ENCODE measurements at regions not wholly inside any gene's neighbourhood (a gene's known extent, or its start where the extent isn't known, plus 50 kb on each side); places are given as distances from the start of the nearest gene placed in this dataset.
A peak's percentile ranks its signal among the peaks of the same experiment; 100 is the strongest.

DNA sequence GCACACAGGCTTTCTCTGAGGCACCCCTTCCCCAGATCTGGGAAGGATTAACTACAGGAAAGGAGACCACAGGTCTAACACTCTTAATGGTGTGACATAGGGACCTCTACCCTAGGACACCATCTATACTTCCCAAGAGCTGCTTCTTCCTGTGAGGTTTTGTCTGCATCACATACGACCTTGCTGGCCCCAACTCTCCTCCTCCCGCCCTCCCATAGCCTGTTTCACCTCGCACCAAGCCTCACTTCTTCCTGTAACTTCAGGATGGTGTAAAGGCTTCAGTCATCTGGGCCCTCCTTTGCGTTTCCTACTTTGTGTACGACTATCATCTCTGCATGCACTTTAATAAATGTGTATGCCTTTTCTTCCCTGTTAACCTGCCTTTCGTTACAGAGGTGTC lies 274.3 kb downstream of the KLF6 start:
- DNase-seq, result no peak

DNA sequence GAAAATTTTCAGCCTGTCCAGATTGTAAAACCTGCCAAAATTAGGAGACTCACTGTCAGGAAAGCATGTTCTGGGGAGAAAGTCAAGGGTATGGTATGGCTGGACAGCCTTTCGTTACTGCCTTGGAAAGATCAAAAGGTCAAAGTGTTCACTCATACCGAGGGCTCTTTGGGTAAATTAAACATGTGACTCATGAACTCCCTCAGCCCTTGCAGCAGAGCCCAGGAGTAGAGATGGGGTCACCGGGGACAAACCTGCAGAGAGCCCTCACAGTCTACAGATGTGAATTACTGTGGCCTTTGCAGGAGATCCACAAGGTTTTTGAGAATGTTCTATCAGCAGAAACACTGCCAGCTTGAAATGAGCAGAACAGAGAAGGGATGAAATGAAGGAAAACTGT lies 275.7 kb downstream of the KLF6 start:
- DNase-seq, result no peak

DNA sequence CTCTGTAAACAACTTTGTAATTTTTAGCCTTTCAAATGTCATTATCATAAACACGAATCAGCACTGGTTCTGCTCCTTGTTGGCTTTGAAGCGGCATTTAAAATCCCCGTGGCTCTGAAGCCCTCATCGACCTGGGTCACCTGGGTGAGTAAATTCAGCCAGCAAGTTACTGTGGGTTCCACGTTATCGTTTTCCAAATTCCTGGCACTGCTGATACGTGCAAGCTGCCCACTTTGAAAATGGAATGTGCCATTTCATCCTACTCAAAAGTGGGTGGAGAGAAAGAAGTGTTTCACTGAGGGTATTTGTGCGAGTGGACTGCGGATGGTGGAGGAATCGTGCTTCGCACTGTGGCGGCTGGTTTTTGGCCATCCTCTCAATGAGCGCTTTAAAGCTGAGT lies 281.7 kb downstream of the KLF6 start:
- DNase-seq, result no peak

DNA sequence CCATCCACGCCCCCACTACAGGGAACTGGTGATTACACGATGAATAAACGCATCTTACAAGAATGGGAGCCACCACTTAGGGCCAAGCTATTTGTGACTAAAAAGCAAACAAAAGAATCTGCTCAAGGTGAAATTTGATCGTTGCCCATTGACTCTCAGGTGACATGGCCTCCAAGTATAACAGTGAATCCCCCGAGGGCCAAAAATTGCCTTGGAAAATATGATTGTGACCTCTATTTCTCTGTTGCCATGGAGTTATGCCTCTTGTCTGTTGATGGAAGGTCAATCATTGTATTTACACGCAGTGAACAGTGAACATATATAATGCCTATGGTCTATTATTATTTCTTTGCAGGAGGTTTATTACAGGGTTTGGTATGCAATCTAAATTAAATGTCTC lies 282.3 kb downstream of the KLF6 start:
- DNase-seq, result no peak

DNA sequence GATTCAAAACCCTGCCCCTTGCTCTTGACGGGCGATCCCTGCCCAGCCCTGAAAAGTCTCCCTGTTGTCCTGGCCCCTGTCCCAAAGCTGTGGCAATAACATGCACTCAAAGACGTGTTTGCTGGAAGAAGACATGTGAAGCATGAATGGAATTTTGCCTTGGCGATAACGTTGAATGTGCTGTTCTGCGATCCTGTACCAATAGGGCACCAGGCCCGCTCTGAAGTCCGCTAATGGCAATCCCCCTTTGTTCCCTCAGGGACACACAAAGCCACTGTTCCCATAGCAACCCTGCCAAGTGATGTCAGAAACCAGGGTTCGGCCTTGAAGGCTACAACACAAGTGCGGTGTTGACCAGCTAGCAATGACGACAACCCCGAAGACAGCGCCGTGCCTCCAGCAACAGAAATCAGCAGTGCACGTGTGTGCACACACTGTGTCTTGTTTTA lies 284.6 kb downstream of the KLF6 start:
- DNase-seq, result no peak

DNA sequence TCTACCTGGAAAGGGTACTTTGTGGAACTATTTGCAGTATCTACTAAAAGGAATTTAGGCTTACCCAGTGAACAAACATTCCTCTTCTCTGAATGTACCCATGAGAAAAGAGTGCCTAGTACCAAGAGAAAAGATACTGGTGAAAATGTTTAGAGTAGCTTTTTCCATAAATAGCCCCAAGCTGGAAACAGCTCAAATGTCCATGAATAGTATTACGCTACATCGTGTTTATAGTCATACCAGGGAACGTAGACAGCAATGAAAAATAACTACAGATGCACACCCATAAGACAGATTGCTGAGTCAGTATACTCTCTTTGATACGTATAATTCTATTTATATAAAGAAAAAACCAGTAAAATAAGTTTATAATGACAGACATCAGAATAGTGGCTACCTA lies 285.9 kb downstream of the KLF6 start:
- no peak for DNase-seq

DNA sequence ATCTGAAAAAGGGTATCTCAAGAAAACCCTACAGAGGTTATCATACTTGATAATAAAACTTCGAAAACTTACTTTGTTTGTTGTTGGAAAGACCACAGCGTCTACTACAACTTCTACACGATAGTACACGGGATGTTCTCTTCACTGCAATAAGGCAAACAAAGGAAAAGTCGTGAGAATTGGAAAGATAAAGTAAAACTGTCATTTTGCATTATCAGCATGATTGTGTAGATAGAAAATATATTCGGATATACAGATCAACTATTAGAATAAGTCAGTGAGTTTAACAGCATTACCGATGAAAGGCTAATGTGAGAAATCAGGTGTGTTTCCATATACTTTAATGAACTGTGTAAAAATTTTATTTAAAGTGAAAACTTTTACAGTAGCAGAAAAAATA lies 287.4 kb downstream of the KLF6 start:
- no peak for DNase-seq

DNA sequence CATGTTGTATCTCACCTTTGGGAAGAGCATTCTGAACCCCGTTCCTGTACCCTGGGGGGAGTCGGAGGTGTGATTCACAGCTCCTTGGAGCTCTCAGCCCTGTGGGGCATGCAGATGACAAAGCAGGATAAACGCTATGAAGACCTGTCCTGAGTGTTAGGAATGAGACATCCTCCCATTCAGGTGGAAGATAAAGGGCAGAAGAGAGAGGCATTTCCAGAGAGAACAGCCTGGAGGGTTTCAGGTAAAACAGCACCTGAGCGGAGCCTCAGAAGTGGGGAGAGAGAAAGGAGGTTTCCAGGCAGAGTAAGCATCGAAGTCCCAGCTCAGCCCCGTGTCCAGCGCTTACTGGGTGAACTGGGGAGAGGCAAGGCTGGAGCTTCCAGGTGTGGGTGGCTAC lies 288.9 kb downstream of the KLF6 start:
- DNase-seq, result no peak

DNA sequence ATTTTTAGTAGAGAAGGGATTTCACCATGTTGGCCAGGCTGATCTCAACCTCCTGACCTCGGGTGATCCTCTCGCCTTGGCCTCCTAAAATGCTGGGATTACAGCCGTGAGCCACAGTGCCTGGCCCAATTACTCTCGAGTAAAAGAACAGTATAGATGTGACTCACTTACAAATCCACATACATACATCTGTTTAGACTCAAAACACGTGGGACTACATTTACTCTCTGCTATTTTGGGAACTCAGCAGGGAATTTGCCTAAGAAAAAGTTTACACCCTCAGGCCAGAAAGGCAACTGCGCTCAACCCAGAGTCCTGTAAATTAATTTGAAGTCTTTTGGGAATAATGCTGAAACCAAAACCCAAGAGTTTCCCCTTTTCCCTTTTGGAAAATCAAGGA lies 289.7 kb downstream of the KLF6 start:
- no peak for DNase-seq

DNA sequence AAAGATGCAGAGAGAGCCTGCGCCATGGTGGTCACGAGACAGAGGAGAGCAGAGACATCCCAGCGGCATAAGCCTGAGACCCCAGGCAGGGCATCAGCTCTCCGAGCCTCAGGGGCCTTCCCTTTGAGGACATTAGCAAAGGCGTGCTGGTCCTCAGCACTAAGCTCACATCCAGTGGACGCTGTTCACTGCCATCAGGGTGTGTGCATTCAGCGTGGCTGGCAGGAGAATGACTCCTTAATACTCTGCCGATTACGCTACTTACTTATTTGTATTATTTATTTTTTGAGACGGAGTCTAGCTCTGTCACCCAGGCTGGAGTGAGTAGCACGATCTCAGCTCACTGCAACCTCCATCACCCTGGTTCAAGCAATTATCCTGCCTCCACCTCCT lies 290.2 kb downstream of the KLF6 start:
- no peak for DNase-seq

DNA sequence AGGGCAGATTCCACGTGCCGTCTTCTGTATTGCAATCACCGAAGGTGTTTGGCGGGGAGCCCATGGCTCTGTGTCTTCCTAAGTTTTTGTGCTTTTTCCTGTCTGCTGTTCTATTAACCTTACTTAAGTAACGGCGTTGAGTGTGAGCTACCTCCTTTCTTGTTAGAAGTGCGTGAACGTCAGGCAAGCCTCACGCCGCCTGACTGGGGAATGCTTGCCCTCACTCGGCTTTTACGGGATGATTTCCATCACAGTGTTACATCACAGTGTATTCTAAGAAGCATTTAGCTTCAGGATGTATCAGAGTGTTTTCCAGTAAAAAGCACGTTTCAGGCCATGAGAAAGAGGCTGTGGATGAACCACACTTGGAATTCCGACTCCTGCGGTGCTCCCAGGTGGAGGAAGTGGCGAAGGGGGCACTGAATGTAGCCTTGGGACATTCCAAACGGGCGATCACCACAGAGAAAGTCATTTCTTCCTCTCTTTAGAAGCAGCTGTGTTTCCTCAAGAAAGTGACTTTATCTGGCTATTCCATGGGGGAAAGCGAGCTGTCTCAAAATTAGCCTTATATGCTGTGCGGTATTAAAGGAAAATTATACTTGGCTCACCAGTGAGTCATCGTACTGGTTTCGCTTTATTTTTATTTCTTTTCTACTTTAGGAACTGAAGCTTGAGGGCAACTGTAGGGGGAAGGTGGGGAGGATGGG lies 290.7 kb downstream of the KLF6 start:
- no peak for DNase-seq

DNA sequence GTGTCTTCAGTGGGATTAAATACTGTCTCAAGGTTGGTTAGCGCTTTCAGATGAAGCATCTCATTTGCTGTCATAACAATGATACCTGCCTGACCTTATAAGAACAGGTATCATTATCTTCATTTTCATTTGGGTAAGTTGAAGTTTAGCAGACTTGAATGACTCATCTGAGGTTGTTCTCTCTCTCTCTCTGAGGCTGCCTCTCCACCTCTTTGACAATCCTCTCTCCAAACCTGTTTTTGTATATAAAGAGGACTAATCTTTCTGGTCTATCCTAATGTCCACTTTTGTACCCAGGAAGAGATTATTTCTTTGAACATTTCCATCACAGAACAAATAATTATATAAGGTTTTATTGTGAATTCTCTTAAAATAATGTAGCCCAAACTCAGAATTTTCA lies 291.4 kb downstream of the KLF6 start:
- no peak for DNase-seq

DNA sequence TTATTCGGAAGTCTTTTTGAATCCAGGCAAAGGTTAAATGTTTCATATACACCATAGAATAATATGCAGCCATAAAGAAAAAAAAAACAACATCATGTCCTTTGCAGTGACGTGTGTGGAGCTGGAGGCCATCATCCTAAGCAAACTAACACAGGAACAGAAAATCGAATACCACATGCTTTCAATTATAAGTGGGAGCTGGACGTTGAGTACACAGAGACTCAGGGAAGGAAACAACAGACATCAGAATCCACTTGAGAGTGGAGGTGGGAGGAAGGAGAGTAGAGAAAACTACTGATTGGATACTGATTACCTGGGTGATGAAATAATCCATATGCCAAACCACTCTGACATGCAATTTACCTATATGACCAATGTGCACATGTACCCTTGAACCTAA lies 293.4 kb downstream of the KLF6 start:
- DNase-seq, result no peak

DNA sequence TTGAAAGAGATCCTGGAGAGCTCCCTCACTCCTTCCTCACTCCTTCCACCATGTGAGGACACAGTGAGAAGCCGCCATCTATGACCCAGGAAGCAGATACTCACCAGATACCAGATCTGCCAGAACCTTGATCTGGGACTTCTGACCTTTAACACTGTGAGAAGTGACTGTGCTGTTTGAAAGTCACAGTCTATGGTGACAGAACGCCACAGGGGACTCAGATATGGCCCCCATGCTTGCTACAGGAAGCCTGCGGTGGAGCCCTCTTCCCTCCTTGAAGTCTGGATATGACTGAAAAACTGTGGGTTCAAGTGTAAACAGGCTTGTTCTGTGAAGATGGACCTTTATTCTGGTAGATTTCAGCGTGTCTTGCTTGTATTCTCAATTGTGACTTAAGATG lies 297.8 kb downstream of the KLF6 start:
- no peak for DNase-seq

DNA sequence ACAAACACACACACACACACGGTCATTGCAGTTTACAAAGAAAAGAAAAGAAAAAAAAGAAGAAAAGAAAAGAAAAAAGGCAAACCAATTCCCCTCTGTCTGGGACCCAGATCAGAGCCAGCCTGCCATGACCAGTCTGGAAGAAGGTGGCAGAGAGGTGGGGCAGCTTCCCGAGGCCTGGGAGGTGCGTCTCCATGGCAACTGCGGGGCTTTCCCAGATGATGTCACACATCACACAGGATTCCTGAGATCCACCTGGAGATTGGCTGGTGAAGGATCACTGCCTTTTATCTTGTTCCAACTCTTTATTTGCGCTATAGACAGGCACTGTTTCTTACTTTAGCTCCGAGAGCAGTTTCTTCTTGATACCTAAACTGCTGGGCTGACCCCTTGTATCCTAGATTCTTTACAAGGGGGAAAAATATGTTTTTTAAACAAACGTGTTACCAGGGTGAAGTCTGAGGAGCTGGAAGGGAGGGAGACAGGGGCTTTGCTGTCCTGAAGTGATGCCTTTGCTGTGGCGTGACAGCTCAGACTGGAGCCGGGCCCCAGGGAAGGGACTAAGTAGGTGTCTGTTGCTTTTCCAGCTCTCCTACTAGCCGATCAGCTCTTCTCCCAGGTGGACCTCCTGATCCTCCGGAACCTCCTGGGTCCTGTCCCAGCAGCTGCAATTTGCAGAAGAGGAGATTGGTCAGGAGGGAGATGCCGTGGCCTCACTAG lies 298.5 kb downstream of the KLF6 start:
- no peak for DNase-seq

DNA sequence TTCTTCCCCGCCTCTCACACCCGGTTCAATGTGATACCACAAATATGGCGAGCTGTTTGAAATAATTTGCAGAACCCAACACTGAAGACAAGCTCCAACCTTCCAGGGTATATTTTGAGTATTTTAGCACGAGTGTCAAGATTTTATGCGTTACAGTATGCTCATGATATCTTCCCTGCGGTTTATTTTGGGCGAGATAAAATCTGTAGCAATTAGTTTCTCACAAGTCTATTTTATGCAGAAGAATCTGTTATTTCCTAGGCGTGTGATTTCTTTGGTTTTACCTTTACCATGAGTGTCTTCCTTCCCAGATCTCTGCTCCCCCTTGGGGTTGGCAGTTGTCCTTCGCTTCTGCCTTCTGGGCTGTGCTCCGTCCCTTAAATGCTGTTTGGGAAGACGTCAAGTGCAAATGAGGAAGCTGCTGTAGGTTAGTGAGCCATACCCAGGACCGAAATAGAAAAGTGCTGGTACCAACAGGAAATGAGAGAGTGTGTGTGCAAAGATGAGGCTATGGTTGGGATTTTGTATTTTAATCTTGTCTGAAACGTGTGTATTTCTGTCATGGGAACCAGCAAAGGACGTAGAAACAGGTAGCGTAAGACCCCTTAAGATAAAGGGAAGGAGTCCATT lies 299.8 kb downstream of the KLF6 start:
- peak; percentile 78 for DNase-seq

DNA sequence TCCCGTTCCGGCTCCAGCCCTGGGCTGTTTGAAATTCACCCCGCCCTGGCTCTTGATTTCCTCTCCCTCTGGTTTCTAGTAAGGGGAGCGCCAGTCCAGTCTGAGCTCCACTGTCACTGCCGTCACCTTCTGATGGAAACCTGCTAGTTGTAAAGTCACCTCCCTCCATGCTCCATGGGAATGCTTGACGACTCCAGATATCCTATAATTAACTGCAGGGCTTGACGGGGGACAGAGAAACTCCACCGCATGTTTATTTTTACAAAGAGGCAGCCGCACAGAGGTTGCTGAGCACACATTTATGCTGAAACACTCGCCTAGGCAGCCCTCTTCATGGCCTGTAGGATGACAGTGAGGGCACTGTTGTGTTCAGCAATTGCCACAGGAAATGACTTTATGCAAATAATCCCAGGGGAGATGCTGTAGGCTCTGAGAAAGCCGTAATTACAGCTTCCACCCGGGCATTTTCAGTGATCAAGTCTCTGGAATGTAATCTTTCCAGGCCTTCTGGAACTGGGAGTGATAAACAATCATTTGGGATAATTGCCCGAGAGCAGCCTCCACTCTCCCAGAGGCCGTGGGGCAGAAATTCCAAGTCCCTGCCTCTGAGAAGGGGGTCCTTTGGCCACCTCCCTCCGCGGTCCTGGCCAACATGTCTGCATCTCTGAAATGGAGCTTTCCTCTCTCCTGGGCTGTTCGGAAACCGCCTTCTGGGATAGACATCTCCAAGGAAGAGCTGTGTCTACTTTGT lies 300.5 kb downstream of the KLF6 start:
- peak; percentile 19 for DNase-seq

DNA sequence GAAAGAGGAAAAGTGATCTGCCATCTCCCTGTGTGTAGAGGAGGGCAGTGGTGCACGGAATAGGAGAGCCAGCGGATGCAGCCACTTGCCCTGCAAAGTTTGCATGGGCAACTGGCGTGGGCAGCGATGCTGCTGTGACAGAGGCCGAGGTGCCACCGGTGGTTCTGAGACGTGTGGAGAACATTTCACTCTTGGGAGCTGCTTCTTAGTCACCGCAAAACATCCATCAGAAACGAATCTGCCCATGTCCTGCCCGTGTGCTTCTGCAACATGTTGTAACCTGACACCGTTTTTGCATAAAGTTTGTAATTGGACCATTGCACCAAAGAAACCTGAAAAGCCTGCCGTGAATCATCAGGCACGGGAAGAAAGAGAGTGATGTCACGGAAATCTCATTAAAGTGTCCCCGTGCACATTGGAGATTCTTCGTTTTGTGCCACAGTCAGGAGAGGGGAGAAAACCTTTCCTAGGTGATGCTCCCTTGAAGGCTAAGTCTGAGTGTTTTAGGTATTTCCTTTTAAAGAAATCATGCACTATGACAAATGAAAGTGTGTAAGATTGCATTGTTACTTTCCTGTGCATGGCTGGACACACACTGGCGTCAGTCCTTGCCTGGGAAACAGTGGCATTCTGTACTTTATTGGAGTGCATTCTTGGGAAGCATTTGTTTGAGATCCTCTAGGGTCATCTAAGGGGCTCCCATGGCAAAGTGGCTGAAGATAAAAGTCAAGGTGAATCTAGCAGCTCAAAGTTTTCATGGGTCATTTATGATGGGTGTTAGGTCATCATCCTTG lies 302.6 kb downstream of the KLF6 start:
- DNase-seq, result peak; percentile 41

DNA sequence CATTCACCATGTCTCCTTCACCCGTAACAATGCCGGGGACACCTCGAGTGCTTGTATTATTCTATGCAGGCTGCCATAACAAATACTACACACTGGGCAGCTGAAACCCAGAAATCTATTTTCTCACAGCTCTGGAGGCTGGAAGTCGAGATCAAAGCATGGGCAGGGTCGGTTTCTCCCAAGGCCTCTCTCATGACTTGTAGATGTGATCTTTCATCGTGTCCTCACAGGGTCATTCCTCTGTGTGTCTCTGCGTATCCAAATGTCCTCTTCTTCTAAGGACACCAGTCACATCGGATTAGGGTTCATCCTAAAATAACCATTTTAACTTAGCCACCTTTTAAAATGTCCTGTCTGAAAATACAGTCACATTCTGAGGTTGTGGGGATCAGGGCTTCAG lies 303.5 kb downstream of the KLF6 start:
- DNase-seq, result no peak

DNA sequence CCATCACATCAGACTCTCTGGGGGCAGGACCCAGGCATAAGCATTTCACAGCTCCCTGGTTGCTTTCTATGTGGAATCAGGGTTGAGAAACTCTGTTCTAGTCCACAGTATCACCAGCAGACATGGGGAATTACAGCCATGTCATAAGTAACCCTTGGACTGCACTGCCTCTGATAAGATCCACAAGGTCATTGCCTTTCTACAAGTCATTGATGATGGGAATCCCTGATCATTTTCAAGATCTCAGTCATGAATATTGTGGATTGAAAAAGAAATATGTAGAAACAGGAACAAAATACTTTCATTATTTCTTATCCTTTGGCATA lies 304.1 kb downstream of the KLF6 start:
- DNase-seq, result peak; percentile 34

DNA sequence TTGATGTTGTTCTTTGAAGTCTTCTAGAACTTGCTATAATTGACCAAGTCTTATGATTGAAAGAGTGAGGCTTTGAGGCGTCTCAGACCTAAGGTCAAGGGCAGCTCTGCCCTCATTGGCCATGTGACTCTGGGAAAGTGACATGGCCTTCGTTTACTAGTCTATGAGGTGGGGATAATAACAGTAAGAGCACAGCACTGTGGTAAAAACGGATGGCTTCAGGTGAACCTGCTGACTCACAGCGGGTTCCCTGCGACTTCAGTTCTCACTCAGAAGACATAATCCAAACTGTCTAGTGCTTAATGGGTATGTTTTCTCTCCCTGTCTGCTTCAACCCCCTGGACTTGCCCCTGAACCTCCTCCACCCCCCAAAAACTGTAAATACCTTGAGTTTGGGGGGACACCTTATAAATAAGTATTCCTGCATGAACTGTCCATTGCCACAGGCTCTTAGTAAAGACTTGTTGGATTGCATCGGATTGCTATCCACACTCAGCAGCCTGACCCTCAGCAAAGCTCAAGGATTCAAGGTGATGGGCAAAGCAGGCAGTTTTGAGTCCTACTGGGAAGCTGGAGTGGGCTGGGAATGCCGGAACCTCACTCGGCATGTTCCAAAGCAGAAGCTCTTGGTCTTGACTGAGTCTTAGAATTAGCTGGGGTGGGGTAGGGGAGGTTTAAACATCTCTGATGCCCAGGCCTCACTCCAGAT lies 304.6 kb downstream of the KLF6 start:
- no peak for DNase-seq

DNA sequence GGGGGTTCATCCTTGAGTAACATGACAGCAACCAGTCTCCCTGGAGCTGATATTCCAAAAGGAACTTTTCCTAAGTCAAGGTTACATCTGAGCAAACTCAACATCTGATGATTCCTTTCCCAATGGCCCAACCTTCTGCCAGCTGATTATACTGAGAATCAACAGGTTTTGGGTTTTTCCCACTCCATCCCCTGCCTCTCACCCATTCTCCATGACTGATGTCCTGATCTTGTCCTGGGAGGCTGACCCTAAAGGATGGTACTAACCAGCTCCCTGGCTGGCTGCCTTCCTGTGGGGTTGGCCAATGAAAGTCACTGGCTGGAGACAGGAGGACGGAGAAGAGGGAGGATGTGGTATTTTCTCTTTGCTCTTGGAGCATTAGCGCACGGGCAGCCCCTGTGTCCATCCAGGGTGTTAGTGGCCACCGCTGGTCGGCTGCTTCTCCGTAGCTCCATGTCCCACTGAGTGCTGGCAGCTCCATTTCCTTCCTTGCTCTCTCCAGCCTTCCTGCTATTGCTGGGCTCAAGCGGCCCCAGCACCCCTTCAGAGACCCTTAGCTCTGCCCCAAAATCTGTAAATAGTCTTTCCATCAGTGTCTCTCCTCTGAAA lies 306.2 kb upstream of the PITRM1 start:
- no peak for DNase-seq

All from suppressor macrophage treated with lipopolysaccharide for 4 hours (primary cell).